ENCODE measurements at regions not wholly inside any gene's neighbourhood (a gene's known extent, or its start where the extent isn't known, plus 50 kb on each side); places are given as distances from the start of the nearest gene placed in this dataset.
"Not testable (repeated sequence)": the region's sequence is repeated elsewhere in the genome, so short reads cannot be mapped to it uniquely, and the experiment has no call there.

DNA sequence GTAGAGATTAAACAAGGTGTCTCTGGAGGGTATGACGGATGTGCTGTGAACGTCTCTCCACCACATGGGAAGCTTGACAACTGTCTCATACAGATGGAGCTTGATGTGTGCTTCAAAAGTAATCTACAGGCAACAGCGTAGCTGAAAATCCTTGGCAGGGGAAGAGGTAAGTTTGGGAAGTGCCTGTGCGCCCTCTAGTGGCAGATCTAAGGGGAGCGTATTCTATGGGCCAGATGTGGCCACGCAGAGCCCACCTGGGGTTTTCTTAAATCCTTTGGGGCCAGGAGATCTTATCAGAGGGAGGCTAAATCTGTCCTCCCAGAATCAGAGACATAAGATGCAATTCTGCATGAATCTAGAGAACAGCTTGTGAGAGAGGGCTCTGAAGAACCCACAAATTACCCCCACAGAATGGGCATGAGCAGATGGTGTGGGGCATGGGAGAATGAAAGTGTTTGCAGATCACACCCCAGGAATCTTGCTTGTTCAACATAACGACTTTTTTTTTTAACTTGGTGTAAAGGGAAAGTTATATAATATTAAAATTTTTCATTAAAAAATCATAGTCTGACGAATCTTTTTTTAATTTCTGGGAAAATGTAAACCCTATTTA is 91.2 kb upstream of the MPP7 start:
- H3K27me3 ChIP-seq (ENCODE audit: control insufficient read depth, insufficient read depth, low read length), result no peaks in the 10 kb centered on the region
- Mint-ChIP-seq H3K4me1 (peaks cover 0 to 6% (median 4%) of the 10 kb centered on the region in 4 donors), H3K27ac (no peak overlapping the region), H3K27me3 (peaks cover 4% of the 10 kb centered on the region), H3K9me3 (peaks cover 0 to 2% (median 0%) of the 10 kb centered on the region in 7 donors), H3K4me3 (no peak overlapping the region), H3K36me3 (no peaks in the 10 kb centered on the region)
- peak; percentile 55 to 63 for ATAC-seq (ENCODE audit: low read depth in 2 of 2)
- no peaks in the 10 kb centered on the region for H3K4me1 ChIP-seq (ENCODE audit: control insufficient read depth, insufficient read depth, low read length, poor library complexity, severe bottlenecking)
- peak; percentile 44 to 64 (median 59) for DNase-seq
- no peaks in the 10 kb centered on the region for H3K9me3 ChIP-seq (ENCODE audit: control insufficient read depth in 2 of 2, low read length in 2 of 2)
- H3K36me3 ChIP-seq (ENCODE audit: control insufficient read depth, insufficient read depth, low read length), result no peaks in the 10 kb centered on the region
- H3K4me3 ChIP-seq (ENCODE audit: low read depth, low read length), result no peak overlapping the region
- H3K27ac ChIP-seq (ENCODE audit: insufficient read depth, low read length, poor library complexity, severe bottlenecking), result no peak overlapping the region

DNA sequence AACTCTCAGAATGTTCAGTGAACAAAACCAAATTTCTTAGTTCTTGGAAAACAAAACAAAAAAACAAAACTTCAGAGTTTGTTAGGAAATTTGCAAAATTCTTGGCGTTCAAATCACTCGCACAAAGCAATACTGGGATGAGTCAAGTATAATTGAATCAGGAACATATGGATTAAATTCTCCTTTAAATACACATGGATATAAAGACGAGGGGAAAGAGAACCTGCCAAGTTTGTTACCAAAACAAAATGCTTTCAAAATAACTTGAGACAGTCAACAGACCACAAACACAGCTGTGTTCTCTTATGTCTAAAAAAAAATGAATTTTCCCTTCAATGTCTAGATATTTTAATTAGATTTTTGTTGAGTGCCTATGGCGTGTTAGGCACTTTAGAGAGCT is 93.5 kb upstream of the MPP7 start:
- peaks cover 0 to 6% (median 4%) of the 10 kb centered on the region in 4 donors for H3K4me1 Mint-ChIP-seq
- H3K4me1 ChIP-seq (ENCODE audit: control insufficient read depth, insufficient read depth, low read length, poor library complexity, severe bottlenecking), result no peaks in the 10 kb centered on the region
- peaks cover 4% of the 10 kb centered on the region for H3K27me3 Mint-ChIP-seq

DNA sequence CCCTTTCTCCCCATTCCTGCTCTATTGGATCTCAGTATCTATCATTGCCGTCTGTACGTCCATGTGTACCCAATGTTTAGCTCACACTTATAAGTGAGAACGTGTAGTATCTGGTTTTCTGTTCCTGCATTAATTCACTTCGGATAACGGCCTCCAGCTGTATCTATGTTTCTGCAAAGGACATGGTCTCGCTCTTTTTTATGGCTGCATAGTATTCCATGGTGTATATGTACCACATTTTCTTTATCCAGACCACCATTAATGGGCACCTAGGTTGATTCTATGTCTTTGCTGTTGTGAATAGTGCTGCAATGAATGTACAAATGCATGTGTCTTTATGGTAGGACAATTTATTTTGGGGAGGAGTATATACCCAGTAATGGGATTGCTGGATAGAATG is 94.4 kb upstream of the MPP7 start:
- H3K9me3 Mint-ChIP-seq, result peaks cover 0 to 2% (median 0%) of the 10 kb centered on the region in 7 donors
- ATAC-seq (ENCODE audit: low read depth in 2 of 2), result no peak
- H3K4me1 Mint-ChIP-seq, result peaks cover 0 to 6% (median 4%) of the 10 kb centered on the region in 4 donors
- no peak overlapping the region for H3K4me3 Mint-ChIP-seq
- H3K36me3 ChIP-seq (ENCODE audit: control insufficient read depth, insufficient read depth, low read length), result no peaks in the 10 kb centered on the region
- H3K36me3 Mint-ChIP-seq, result no peaks in the 10 kb centered on the region
- H3K4me1 ChIP-seq (ENCODE audit: control insufficient read depth, insufficient read depth, low read length, poor library complexity, severe bottlenecking), result no peaks in the 10 kb centered on the region
- H3K27ac Mint-ChIP-seq, result no peak overlapping the region
- H3K27me3 Mint-ChIP-seq, result peaks cover 4% of the 10 kb centered on the region
- H3K9me3 ChIP-seq (ENCODE audit: control insufficient read depth in 2 of 2, low read length in 2 of 2), result no peaks in the 10 kb centered on the region
- no peak overlapping the region for H3K27ac ChIP-seq (ENCODE audit: insufficient read depth, low read length, poor library complexity, severe bottlenecking)
- H3K27me3 ChIP-seq (ENCODE audit: control insufficient read depth, insufficient read depth, low read length), result no peaks in the 10 kb centered on the region
- H3K4me3 ChIP-seq (ENCODE audit: low read depth, low read length), result no peak overlapping the region
- no peak for DNase-seq

More for the DNA sequence above, 93.5 kb upstream of the MPP7 start:
- no peak overlapping the region for H3K4me3 Mint-ChIP-seq
- H3K9me3 ChIP-seq (ENCODE audit: control insufficient read depth in 2 of 2, low read length in 2 of 2), result no peaks in the 10 kb centered on the region
- H3K4me3 ChIP-seq (ENCODE audit: low read depth, low read length), result no peak overlapping the region
- H3K27me3 ChIP-seq (ENCODE audit: control insufficient read depth, insufficient read depth, low read length), result no peaks in the 10 kb centered on the region
- H3K9me3 Mint-ChIP-seq, result peaks cover 0 to 2% (median 0%) of the 10 kb centered on the region in 7 donors
- no peak for ATAC-seq (ENCODE audit: low read depth in 2 of 2)
- no peak overlapping the region for H3K27ac Mint-ChIP-seq
- H3K36me3 Mint-ChIP-seq, result no peaks in the 10 kb centered on the region
- no peak for DNase-seq
- no peaks in the 10 kb centered on the region for H3K36me3 ChIP-seq (ENCODE audit: control insufficient read depth, insufficient read depth, low read length)
- H3K27ac ChIP-seq (ENCODE audit: insufficient read depth, low read length, poor library complexity, severe bottlenecking), result no peak overlapping the region

DNA sequence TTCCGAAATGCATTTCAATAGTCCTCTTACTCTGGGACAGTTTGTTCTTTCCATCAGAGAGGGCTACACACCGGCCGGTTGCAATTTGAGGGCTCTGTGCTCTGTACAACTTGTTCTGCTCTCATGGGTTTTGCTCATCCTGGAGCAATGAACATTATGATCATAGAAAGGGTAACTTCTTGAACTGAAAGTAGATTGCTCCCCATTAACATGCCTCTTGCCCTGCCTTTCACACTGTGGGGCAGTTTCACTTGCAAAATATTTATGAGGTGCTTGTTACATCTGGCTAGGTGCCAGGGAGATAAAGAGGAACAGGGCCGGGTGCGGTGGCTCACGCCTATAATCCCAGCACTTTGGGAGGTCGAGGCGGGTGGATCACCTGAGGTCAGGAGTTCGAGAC is 97.3 kb upstream of the MPP7 start:
- Mint-ChIP-seq H3K27ac (no peak overlapping the region), H3K9me3 (peaks cover 0 to 2% (median 0%) of the 10 kb centered on the region in 7 donors), H3K36me3 (no peaks in the 10 kb centered on the region), H3K27me3 (peaks cover 4% of the 10 kb centered on the region), H3K4me1 (no peaks in the 10 kb centered on the region), H3K4me3 (no peak overlapping the region)
- no peaks in the 10 kb centered on the region for H3K27me3 ChIP-seq (ENCODE audit: control insufficient read depth, insufficient read depth, low read length)
- H3K4me3 ChIP-seq (ENCODE audit: low read depth, low read length), result no peak overlapping the region
- ATAC-seq (ENCODE audit: low read depth in 2 of 2) (no peak), DNase-seq (no peak)
- no peak overlapping the region for H3K27ac ChIP-seq (ENCODE audit: insufficient read depth, low read length, poor library complexity, severe bottlenecking)
- H3K9me3 ChIP-seq (ENCODE audit: control insufficient read depth in 2 of 2, low read length in 2 of 2), result no peaks in the 10 kb centered on the region
- no peaks in the 10 kb centered on the region for H3K36me3 ChIP-seq (ENCODE audit: control insufficient read depth, insufficient read depth, low read length)
- no peaks in the 10 kb centered on the region for H3K4me1 ChIP-seq (ENCODE audit: control insufficient read depth, insufficient read depth, low read length, poor library complexity, severe bottlenecking)

DNA sequence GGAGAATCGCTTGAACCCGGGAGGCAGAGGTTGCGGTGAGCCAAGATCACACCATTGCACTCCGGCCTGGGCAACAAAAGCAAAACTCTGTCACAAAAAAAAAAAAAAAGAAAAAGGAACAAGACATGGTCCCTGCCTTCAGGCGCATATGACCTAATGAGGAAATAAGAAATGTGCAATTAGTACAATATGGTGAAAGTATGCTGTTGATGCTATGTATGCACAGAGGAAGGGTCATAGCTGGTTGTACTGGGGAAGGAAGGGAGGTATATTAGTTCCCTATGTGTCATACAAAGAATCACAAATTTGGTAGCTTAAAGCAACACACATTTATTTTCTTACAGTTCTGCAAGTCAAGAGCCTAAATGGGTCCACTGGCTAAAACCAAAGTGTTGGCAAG is 97.8 kb upstream of the MPP7 start:
- Mint-ChIP-seq H3K4me1 (no peaks in the 10 kb centered on the region), H3K36me3 (no peaks in the 10 kb centered on the region), H3K9me3 (peaks cover 0 to 2% (median 0%) of the 10 kb centered on the region in 7 donors), H3K27ac (no peak overlapping the region), H3K27me3 (peaks cover under 1% of the 10 kb centered on the region), H3K4me3 (no peak overlapping the region)
- ATAC-seq (ENCODE audit: low read depth in 2 of 2), result no peak
- Histone ChIP-seq H3K36me3 (ENCODE audit: control insufficient read depth, insufficient read depth, low read length) (no peaks in the 10 kb centered on the region), H3K27ac (ENCODE audit: insufficient read depth, low read length, poor library complexity, severe bottlenecking) (no peak overlapping the region), H3K4me1 (ENCODE audit: control insufficient read depth, insufficient read depth, low read length, poor library complexity, severe bottlenecking) (no peaks in the 10 kb centered on the region), H3K9me3 (ENCODE audit: control insufficient read depth in 2 of 2, low read length in 2 of 2) (no peaks in the 10 kb centered on the region), H3K4me3 (ENCODE audit: low read depth, low read length) (no peak overlapping the region), H3K27me3 (ENCODE audit: control insufficient read depth, insufficient read depth, low read length) (no peaks in the 10 kb centered on the region)
- no peak for DNase-seq

DNA sequence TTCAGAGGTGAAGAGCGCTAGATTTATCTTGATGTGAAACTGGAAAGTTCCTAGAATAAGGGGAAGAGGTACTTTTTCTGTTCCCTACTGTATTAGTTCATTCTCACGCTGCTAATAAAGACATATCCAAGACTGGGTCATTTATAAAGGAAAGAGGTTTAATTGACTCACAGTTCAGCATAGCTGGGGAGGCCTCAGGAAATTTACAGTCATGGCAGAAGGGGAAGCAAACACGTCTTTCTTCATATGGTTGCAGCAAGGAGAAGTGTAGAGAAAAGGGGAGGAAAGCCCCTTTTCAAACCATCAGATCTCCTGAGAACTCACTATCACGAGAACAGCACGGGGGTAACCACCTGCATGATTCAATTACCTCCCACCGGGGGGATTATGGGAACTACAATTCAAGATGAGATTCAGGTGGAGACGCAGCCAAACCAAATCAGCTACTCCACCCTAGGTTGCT is 99.8 kb upstream of the MPP7 start:
- not testable (repeated sequence) for H3K9me3 ChIP-seq (ENCODE audit: control insufficient read depth in 2 of 2, low read length in 2 of 2); H3K4me3 ChIP-seq (ENCODE audit: low read depth, low read length); H3K36me3 ChIP-seq (ENCODE audit: control insufficient read depth, insufficient read depth, low read length); H3K27me3 Mint-ChIP-seq; H3K9me3 Mint-ChIP-seq; H3K4me3 Mint-ChIP-seq; H3K27ac ChIP-seq (ENCODE audit: insufficient read depth, low read length, poor library complexity, severe bottlenecking); H3K27ac Mint-ChIP-seq; H3K36me3 Mint-ChIP-seq; H3K4me1 ChIP-seq (ENCODE audit: control insufficient read depth, insufficient read depth, low read length, poor library complexity, severe bottlenecking); DNase-seq; H3K27me3 ChIP-seq (ENCODE audit: control insufficient read depth, insufficient read depth, low read length); H3K4me1 Mint-ChIP-seq
- ATAC-seq (ENCODE audit: low read depth in 2 of 2), result peak in 1 of 2 donors; percentile 34

DNA sequence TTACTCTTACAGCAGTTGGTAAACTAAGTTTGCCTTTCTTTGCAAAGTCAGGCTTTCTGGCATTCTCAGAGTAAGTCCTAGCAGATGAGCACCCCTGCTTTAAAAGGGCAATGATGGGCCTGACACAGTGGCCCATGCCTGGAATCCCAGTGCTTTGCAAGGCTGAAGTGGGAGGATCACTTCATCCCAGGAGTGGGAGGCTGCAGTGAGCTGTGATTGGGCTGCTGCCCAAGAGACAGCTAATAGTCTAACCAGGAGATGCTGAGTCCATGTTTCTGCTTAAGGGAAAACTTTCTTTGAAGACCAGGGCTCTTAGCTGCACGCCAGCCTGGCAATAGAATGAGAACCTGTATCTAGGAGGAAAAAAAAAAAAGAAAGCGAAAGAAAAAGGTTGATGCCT is 100.2 kb upstream of the MPP7 start:
- DNase-seq (no peak), ATAC-seq (ENCODE audit: low read depth in 2 of 2) (no peak)
- Mint-ChIP-seq H3K27ac (peak overlapping the region in 1 of 3 donors; percentile 39), H3K36me3 (no peaks in the 10 kb centered on the region), H3K9me3 (peaks cover 0 to 4% (median 0%) of the 10 kb centered on the region in 7 donors), H3K4me1 (no peaks in the 10 kb centered on the region), H3K4me3 (no peak overlapping the region), H3K27me3 (peaks cover 1% of the 10 kb centered on the region)
- Histone ChIP-seq H3K4me1 (ENCODE audit: control insufficient read depth, insufficient read depth, low read length, poor library complexity, severe bottlenecking) (no peaks in the 10 kb centered on the region), H3K9me3 (ENCODE audit: control insufficient read depth in 2 of 2, low read length in 2 of 2) (no peaks in the 10 kb centered on the region), H3K4me3 (ENCODE audit: low read depth, low read length) (no peak overlapping the region), H3K27me3 (ENCODE audit: control insufficient read depth, insufficient read depth, low read length) (no peaks in the 10 kb centered on the region), H3K27ac (ENCODE audit: insufficient read depth, low read length, poor library complexity, severe bottlenecking) (no peak overlapping the region), H3K36me3 (ENCODE audit: control insufficient read depth, insufficient read depth, low read length) (no peaks in the 10 kb centered on the region)

DNA sequence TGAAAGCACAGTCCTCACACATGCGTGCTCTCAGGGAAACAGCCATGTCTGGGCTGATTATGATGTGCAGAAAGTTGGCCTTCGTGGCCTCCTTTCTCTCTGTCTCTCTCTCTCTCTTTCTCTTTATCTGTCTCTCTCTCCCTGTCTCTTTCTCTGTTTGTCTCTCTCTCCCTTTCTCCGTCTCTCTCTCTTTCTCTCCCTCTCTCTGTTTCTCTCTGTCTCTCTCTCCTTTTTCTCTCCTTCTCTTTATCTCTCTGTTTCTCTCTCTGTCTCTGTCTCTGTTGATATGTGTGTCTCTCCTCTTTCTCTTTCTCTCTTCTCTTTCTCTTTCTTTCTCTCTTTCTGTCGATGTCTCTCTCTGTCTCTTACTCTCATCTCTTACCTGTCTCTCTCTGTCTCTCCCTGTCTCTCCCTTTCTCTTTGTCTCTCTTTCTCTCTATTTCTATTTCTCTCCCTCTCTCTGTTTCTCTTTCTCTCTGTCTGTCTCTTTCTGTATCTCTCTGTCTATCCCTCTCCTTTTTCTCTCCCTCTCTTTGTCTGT is 105.4 kb upstream of the MPP7 start:
- peaks cover 0 to 6% (median under 1%) of the 10 kb centered on the region in 7 donors for H3K9me3 Mint-ChIP-seq
- H3K4me3 ChIP-seq (ENCODE audit: low read depth, low read length), result no peak overlapping the region
- DNase-seq (no peak), ATAC-seq (ENCODE audit: low read depth in 2 of 2) (no peak)
- peaks cover 15% of the 10 kb centered on the region for H3K27me3 Mint-ChIP-seq
- H3K4me1 ChIP-seq (ENCODE audit: control insufficient read depth, insufficient read depth, low read length, poor library complexity, severe bottlenecking), result no peaks in the 10 kb centered on the region
- H3K27me3 ChIP-seq (ENCODE audit: control insufficient read depth, insufficient read depth, low read length), result no peaks in the 10 kb centered on the region
- peaks cover 0 to 5% (median 0%) of the 10 kb centered on the region in 4 donors for H3K4me1 Mint-ChIP-seq
- no peaks in the 10 kb centered on the region for H3K9me3 ChIP-seq (ENCODE audit: control insufficient read depth in 2 of 2, low read length in 2 of 2)
- no peak overlapping the region for H3K27ac Mint-ChIP-seq
- no peak overlapping the region for H3K27ac ChIP-seq (ENCODE audit: insufficient read depth, low read length, poor library complexity, severe bottlenecking)
- H3K36me3 Mint-ChIP-seq, result no peaks in the 10 kb centered on the region
- no peak overlapping the region for H3K4me3 Mint-ChIP-seq
- no peaks in the 10 kb centered on the region for H3K36me3 ChIP-seq (ENCODE audit: control insufficient read depth, insufficient read depth, low read length)

Data from CD4-positive, CD25-positive, alpha-beta regulatory T cell (primary cell).